ENCODE measurements at regions not wholly inside any gene's neighbourhood (a gene's known extent, or its start where the extent isn't known, plus 50 kb on each side); places are given as distances from the start of the nearest gene placed in this dataset.

- dilution Hi-C loops (cut with HindIII; ENCODE audit: low sequenced_read_pairs, unreplicated experiment) (no loop called here), in situ Hi-C loops (cut with MboI; ENCODE audit: low sequenced_read_pairs) (loop anchor here (5.0 to 10.0 kb wide), 2 partner anchors 543 to 650 kb away; no protein-coding TSS in a partner anchor), intact Hi-C loops (cut with micrococcal nuclease) (loop anchor here (10.0 kb wide), 1 partner anchor 913 kb away; the partner anchor contains the start of gene CST9)
- H3K23ac ChIP-seq (ENCODE audit: low read depth, low read length), result no peak overlapping the region
- H3K9ac ChIP-seq (ENCODE audit: low read depth, low read length), result no peak overlapping the region
- no peaks in the 10 kb centered on the region for H3K79me1 ChIP-seq (ENCODE audit: low read depth in 1 of 2, low read length in 2 of 2)
- H3K27me3 ChIP-seq (ENCODE audit: control insufficient read depth, insufficient read depth, low read length), result peaks cover under 1% of the 10 kb centered on the region
- H3K4me2 ChIP-seq (ENCODE audit: low read depth, low read length), result no peak overlapping the region
- H3K4me1 ChIP-seq (ENCODE audit: control insufficient read depth, insufficient read depth, low read length), result no peaks in the 10 kb centered on the region
- H2BK120ac ChIP-seq (ENCODE audit: low read depth, low read length), result no peak overlapping the region
- H3K9me3 ChIP-seq (ENCODE audit: control insufficient read depth, insufficient read depth, low read length), result no peaks in the 10 kb centered on the region
- no peak overlapping the region for H3K27ac ChIP-seq (ENCODE audit: insufficient read depth, low read length)
- no peaks in the 10 kb centered on the region for H4K20me1 ChIP-seq (ENCODE audit: insufficient read depth, low read length)
- ATAC-seq (ENCODE audit: low read depth) (peak; percentile 13; the same call in 1 of the 2 replicates), DNase-seq (no peak)
- no peak overlapping the region for H3K4ac ChIP-seq (ENCODE audit: low read depth, low read length)
- WGBS, 2 experiments (ENCODE audit: extremely low coverage in 2 of 2, insufficient read length in 1 of 2), result no CpG with 5 or more reads among the region's 4 CpGs
- no peak overlapping the region for H2AK5ac ChIP-seq (ENCODE audit: low read depth, low read length)
- no peak overlapping the region for H4K91ac ChIP-seq (ENCODE audit: insufficient read depth, low read depth, low read length)
- POLR2A ChIA-PET (ENCODE audit: unreplicated experiment), result no interaction called here
- H2AFZ ChIP-seq (replicated peaks; ENCODE audit: low read length, poor library complexity), result peak overlapping the region; percentile 86
- H3K14ac ChIP-seq (replicated peaks; ENCODE audit: low read depth, low read length), result no peak overlapping the region
- H3K56ac ChIP-seq (ENCODE audit: extremely low read depth, insufficient read depth, low read length), result no peak overlapping the region
- H4K5ac ChIP-seq (ENCODE audit: low read depth, low read length), result no peak overlapping the region
- TF ChIP-seq ELK1 (IDR thresholded peaks at IDR 0.05; ENCODE audit: borderline replicate concordance, low read depth, low read length) (no peak), RCOR1 (IDR thresholded peaks at IDR 0.05; ENCODE audit: insufficient replicate concordance, low read length) (no peak), RAD21 (IDR thresholded peaks at IDR 0.05; ENCODE audit: low read length) (no peak), MXI1 (IDR thresholded peaks at IDR 0.05; ENCODE audit: borderline replicate concordance, low read depth, low read length) (no peak), CEBPB (IDR thresholded peaks at IDR 0.05; ENCODE audit: low read depth, low read length) (no peak), CHD1 (IDR thresholded peaks at IDR 0.05; ENCODE audit: low read depth, low read length) (no peak), MAFK (IDR thresholded peaks at IDR 0.05; ENCODE audit: low read depth, low read length) (no peak), CTCF (conservative IDR thresholded peaks at IDR 0.05; ENCODE audit: low read depth, low read length) (no peak), USF2 (IDR thresholded peaks at IDR 0.05; ENCODE audit: low read depth, low read length) (no peak), POLR2A (IDR thresholded peaks at IDR 0.05; ENCODE audit: low read depth, low read length) (no peak), MAZ (IDR thresholded peaks at IDR 0.05; ENCODE audit: borderline replicate concordance, low read depth, low read length) (no peak)
- BruUV-seq (replicated peaks), result no TSS peak
- no peak overlapping the region for H2BK20ac ChIP-seq (ENCODE audit: low read depth, low read length)
- no peak overlapping the region for H3K18ac ChIP-seq (ENCODE audit: low read depth, low read length)
- no peak overlapping the region for H3K4me3 ChIP-seq (ENCODE audit: insufficient read depth, low read depth, low read length)
- H3K36me3 ChIP-seq (ENCODE audit: control insufficient read depth, insufficient read depth, low read length), result no peaks in the 10 kb centered on the region
- H4K8ac ChIP-seq (ENCODE audit: low read depth in 2 of 2, low read length in 2 of 2), result no peak overlapping the region
- CTCF ChIA-PET, result interaction anchor here (0.6 to 2.8 kb wide), 16 partner anchors 10 to 691 kb away, joined by 3 to 56 read pairs (median 4); partner anchors contain the start of gene NXT1
- no peak overlapping the region for H2BK15ac ChIP-seq (ENCODE audit: low read depth, low read length)
- H3K9me1 ChIP-seq (ENCODE audit: insufficient read depth, low read length), result no peaks in the 10 kb centered on the region
- no peak overlapping the region for H2AK9ac ChIP-seq (replicated peaks; ENCODE audit: low read depth, low read length, poor library complexity)
- no peak overlapping the region for H2BK5ac ChIP-seq (ENCODE audit: low read depth, low read length, poor library complexity, severe bottlenecking)
These were observed 107.7 kb upstream of the FOXA2 start for GRCh38 chr20:22692119-22692475.
